ENCODE measurements at regions not wholly inside any gene's neighbourhood (a gene's known extent, or its start where the extent isn't known, plus 50 kb on each side); places are given as distances from the start of the nearest gene placed in this dataset.

DNA sequence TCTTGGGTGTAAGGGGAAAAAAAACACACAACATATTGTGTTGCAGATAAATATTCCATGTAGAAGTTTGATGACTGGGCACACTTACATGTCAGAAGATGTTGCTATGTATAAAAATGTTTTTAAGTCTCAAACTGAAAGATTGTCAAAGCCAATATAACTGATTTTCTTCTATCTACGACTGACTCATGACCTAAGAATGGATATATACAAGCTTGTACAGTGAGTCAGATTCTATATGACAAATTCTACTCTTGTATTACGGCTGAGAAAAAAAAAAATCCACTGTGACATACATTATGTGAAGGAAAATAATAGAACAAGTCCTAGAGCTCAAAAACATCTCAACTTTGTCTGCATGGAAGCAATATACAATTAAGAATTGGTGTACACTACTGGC lies 343.0 kb upstream of the PCDH15 start:
- TF ChIP-seq POLR2A (IDR thresholded peaks at IDR 0.05), result no peak
- no peak for TF ChIP-seq POLR2AphosphoS5 (IDR thresholded peaks at IDR 0.05)
- TF ChIP-seq, protein P1, sequence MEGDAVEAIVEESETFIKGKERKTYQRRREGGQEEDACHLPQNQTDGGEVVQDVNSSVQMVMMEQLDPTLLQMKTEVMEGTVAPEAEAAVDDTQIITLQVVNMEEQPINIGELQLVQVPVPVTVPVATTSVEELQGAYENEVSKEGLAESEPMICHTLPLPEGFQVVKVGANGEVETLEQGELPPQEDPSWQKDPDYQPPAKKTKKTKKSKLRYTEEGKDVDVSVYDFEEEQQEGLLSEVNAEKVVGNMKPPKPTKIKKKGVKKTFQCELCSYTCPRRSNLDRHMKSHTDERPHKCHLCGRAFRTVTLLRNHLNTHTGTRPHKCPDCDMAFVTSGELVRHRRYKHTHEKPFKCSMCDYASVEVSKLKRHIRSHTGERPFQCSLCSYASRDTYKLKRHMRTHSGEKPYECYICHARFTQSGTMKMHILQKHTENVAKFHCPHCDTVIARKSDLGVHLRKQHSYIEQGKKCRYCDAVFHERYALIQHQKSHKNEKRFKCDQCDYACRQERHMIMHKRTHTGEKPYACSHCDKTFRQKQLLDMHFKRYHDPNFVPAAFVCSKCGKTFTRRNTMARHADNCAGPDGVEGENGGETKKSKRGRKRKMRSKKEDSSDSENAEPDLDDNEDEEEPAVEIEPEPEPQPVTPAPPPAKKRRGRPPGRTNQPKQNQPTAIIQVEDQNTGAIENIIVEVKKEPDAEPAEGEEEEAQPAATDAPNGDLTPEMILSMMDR (IDR thresholded peaks at IDR 0.05), result no peak
